Smooth muscle cell (in vitro differentiated cells): ENCODE measurements at regions not wholly inside any gene's neighbourhood (a gene's known extent, or its start where the extent isn't known, plus 50 kb on each side); places are given as distances from the start of the nearest gene placed in this dataset.
A peak's percentile ranks its signal among the peaks of the same experiment; 100 is the strongest.

ENCODE experiments used
- DNase-seq: peaks from one replicate; lab custom pipeline; 2025; ENCODE audit not compliant: unreplicated experiment; lab: John Stamatoyannopoulos, UW
- H2AFZ ChIP-seq: fragments of 200-600 bp; sonication (generic); 2 replicates; pipeline ENCODE4 v1.6.0; 2016; ENCODE audit warnings: antibody characterized with exemption, low read depth, mild to moderate bottlenecking
- H3F3A ChIP-seq: fragments of 200-600 bp; sonication (generic); 2 replicates; pipeline ENCODE4 v1.6.0; 2017; ENCODE audit warnings: antibody characterized with exemption, low read depth
- H3K27ac ChIP-seq: fragments of 200-600 bp; sonication (generic); 2 replicates; pipeline ENCODE4 v1.5.1; 2016; ENCODE audit warnings: low read depth, mild to moderate bottlenecking
- H3K27me3 ChIP-seq: fragments of 200-600 bp; sonication (generic); 2 replicates; pipeline ENCODE4 v1.6.1; 2016; ENCODE audit warnings: low read depth, mild to moderate bottlenecking
- H3K36me3 ChIP-seq: fragments of 200-600 bp; sonication (generic); 2 replicates; pipeline ENCODE4 v1.5.1; 2016; ENCODE audit warnings: low read depth
- H3K4me1 ChIP-seq: fragments of 200-600 bp; sonication (generic); 2 replicates; pipeline ENCODE4 v1.5.1; 2016; ENCODE audit warnings: low read depth
- H3K4me2 ChIP-seq: fragments of 200-600 bp; sonication (generic); 2 replicates; pipeline ENCODE4 v1.6.0; 2016; ENCODE audit warnings: mild to moderate bottlenecking
- H3K4me3 ChIP-seq: fragments of 200-600 bp; sonication (generic); 2 replicates; pipeline ENCODE4 v1.5.1; 2016; ENCODE audit warnings: mild to moderate bottlenecking
- H3K79me2 ChIP-seq: fragments of 200-600 bp; sonication (generic); 2 replicates; pipeline ENCODE4 v1.6.0; 2016; ENCODE audit warnings: low read depth, mild to moderate bottlenecking
- H3K9ac ChIP-seq: fragments of 200-600 bp; sonication (generic); 2 replicates; pipeline ENCODE4 v1.6.0; 2016; ENCODE audit warnings: low read depth
- H3K9me3 ChIP-seq: fragments of 200-600 bp; sonication (generic); replicated peaks from 2 replicates; pipeline ENCODE4 v1.5.1; 2016; ENCODE audit warnings: low read depth
- H4K20me1 ChIP-seq: fragments of 200-600 bp; sonication (generic); 2 replicates; pipeline ENCODE4 v1.6.0; 2016; ENCODE audit warnings: low read depth
- CTCF ChIP-seq: fragments of 200-600 bp; sonication (generic); IDR thresholded peaks from 2 replicates; pipeline ENCODE4 v1.5.1; 2017; ENCODE audit warnings: borderline replicate concordance, mild to moderate bottlenecking, antibody characterized with exemption; ENCODE audit not compliant: insufficient read depth, poor library complexity, severe bottlenecking
- WGBS: methylation state at CpG from one replicate; pipeline ENCODE4 v1.1.7; 2016; ENCODE audit warnings: low lambda C conversion rate; 5-methylcytosine and 5-hydroxymethylcytosine counted together

DNA sequence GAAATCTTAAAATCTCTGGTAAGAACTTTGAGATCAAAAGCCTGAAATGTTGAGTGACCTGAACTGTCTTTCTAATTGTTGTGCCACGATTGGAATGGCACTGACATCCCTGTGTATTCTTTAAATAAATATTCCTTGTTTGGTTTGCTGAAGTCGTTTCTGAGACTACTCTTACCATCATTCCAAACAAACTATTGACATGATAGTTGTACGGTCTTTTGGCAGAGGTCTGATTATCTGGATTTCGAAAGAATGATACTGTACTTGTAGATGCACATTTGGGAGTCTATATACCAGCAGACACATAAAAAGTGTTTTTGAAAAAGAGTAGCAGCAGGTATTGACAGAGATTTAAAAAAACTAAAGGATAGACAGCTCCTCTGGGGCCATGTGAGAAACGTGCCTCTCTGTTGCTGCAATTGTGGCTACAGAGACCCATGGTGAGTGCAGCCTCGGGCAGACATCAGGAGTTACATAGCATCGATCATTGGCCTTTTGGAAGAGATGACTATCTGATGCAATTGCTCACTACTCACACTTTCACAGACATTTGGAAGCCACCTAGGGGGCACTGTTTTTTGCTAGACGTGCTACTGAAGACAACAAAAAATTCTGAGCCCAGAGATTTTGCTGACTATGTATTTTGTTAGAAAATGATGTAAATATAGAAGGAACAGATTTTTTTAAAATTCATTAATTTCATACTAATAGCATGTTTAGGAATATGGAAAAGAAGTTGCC, 464.5 kb downstream of the KCNT2 start:
- Histone ChIP-seq H3K9me3 (no peaks in the 10 kb centered on the region), H3K4me1 (peaks cover 19% of the 10 kb centered on the region), H3F3A (no peaks in the 10 kb centered on the region), H3K4me2 (no peak overlapping the region), H3K79me2 (no peaks in the 10 kb centered on the region), H3K27ac (no peak overlapping the region), H3K36me3 (no peaks in the 10 kb centered on the region), H3K9ac (no peak overlapping the region), H3K27me3 (no peaks in the 10 kb centered on the region), H2AFZ (peak overlapping the region; percentile 7), H3K4me3 (no peak overlapping the region), H4K20me1 (no peaks in the 10 kb centered on the region)
- no peak for TF ChIP-seq CTCF
- 61% methylated on average over 8 of the region's 8 CpGs for WGBS
- no peak for DNase-seq

GRCh38 chr1:196142111-196142640, 466.1 kb downstream of the KCNT2 start:
- TF ChIP-seq CTCF: no peak
- no peak overlapping the region for H3K9ac ChIP-seq
- DNase-seq: no peak
- no peaks in the 10 kb centered on the region for H3K36me3 ChIP-seq
- H3K27ac ChIP-seq: no peak overlapping the region
- no peak overlapping the region for H3K4me3 ChIP-seq
- no peaks in the 10 kb centered on the region for H3K79me2 ChIP-seq
- no peaks in the 10 kb centered on the region for H3K9me3 ChIP-seq
- 85% methylated on average over 2 of the region's 2 CpGs for WGBS
- H4K20me1 ChIP-seq: no peaks in the 10 kb centered on the region
- no peaks in the 10 kb centered on the region for H3F3A ChIP-seq
- no peaks in the 10 kb centered on the region for H3K27me3 ChIP-seq
- no peak overlapping the region for H3K4me2 ChIP-seq
- no peak overlapping the region for H2AFZ ChIP-seq
- peaks cover 19% of the 10 kb centered on the region for H3K4me1 ChIP-seq

GRCh38 chr1:196136396-196136795, 471.8 kb downstream of the KCNT2 start:
- H3K79me2 ChIP-seq: no peaks in the 10 kb centered on the region
- no peaks in the 10 kb centered on the region for H3K36me3 ChIP-seq
- H2AFZ ChIP-seq: no peak overlapping the region
- no peak overlapping the region for H3K4me2 ChIP-seq
- peaks cover 6% of the 10 kb centered on the region for H3K4me1 ChIP-seq
- H3K9ac ChIP-seq: no peak overlapping the region
- WGBS: 82% methylated on average over 4 of the region's 4 CpGs
- no peak for TF ChIP-seq CTCF
- H3F3A ChIP-seq: no peaks in the 10 kb centered on the region
- DNase-seq: no peak
- H3K27me3 ChIP-seq: no peaks in the 10 kb centered on the region
- no peak overlapping the region for H3K4me3 ChIP-seq
- no peak overlapping the region for H3K27ac ChIP-seq
- no peaks in the 10 kb centered on the region for H3K9me3 ChIP-seq
- H4K20me1 ChIP-seq: no peaks in the 10 kb centered on the region

DNA sequence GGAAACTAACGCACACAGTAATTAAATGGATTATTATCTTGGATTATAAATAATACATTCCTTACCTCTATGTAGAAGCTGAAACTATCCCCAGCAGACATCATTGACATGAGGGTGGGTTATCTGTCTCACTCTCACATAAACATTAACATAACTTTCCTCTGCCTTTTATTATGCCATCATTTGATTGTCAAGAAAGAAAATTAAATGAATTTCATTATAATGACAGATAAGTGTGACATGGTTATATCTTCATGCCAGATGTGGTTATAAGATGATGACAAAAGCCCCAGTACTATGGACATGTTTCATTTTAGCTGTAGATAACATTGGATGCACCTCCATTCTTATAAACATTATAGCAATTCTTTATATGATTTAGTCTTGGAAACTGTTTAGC, 476.5 kb downstream of the KCNT2 start:
- no peaks in the 10 kb centered on the region for H3K4me1 ChIP-seq
- H4K20me1 ChIP-seq: no peaks in the 10 kb centered on the region
- no peak for DNase-seq
- no peak overlapping the region for H3K4me2 ChIP-seq
- no peaks in the 10 kb centered on the region for H3K9me3 ChIP-seq
- no peaks in the 10 kb centered on the region for H3F3A ChIP-seq
- H3K36me3 ChIP-seq: no peaks in the 10 kb centered on the region
- H3K4me3 ChIP-seq: no peak overlapping the region
- no peak overlapping the region for H3K27ac ChIP-seq
- no peaks in the 10 kb centered on the region for H3K27me3 ChIP-seq
- TF ChIP-seq CTCF: no peak
- no peak overlapping the region for H3K9ac ChIP-seq
- no peak overlapping the region for H2AFZ ChIP-seq
- 88% methylated on average over 1 of the region's 1 CpG for WGBS
- no peaks in the 10 kb centered on the region for H3K79me2 ChIP-seq
